NCI-H146 treated with DMSO at 0.1 percent for 48 hours (cell line): ENCODE measurements at regions not wholly inside any gene's neighbourhood (a gene's known extent, or its start where the extent isn't known, plus 50 kb on each side); places are given as distances from the start of the nearest gene placed in this dataset.

Source experiments
- DNase-seq: peaks from one replicate; lab custom pipeline; 2025; ENCODE audit not compliant: unreplicated experiment; lab: John Stamatoyannopoulos, UW

GRCh38 chrX:155694649-155695048 lies 81.9 kb upstream of the TMLHE start:
- no peak for DNase-seq

GRCh38 chrX:155682834-155683233 lies 70.1 kb upstream of the TMLHE start:
- no peak for DNase-seq

- DNase-seq = no peak
Observed at GRCh38 chrX:155679715-155680114, 67.0 kb upstream of the TMLHE start.

- no peak for DNase-seq
Observed at GRCh38 chrX:155673338-155673737, 60.6 kb upstream of the TMLHE start.

GRCh38 chrX:155666741-155667140 lies 54.0 kb upstream of the TMLHE start:
- no peak for DNase-seq
